Liver (tissue), 8 donors: ENCODE measurements at regions not wholly inside any gene's neighbourhood (a gene's known extent, or its start where the extent isn't known, plus 50 kb on each side); places are given as distances from the start of the nearest gene placed in this dataset.

Experiments
- DNase-seq: peaks from one replicate; pipeline ENCODE4 v3.0.0-alpha.2; 2017; ENCODE audit warnings: low spot score
- H3K27ac ChIP-seq, 2 donors: one replicate each; pipeline ENCODE4 v1.7.0; 2013; ENCODE audit warnings: inconsistent platforms in 2 of 2, low read length in 2 of 2, control low read depth in 1 of 2, low read depth in 1 of 2, mild to moderate bottlenecking in 1 of 2
- H3K27me3 ChIP-seq, 4 donors: one replicate each; pipeline versions ENCODE4 v1.6.1 to v1.7.0; 2013; ENCODE audit warnings: low read length in 3 of 4, inconsistent platforms in 1 of 4, mild to moderate bottlenecking in 1 of 4, moderate library complexity in 1 of 4; ENCODE audit not compliant: control insufficient read depth in 4 of 4, insufficient read depth in 4 of 4
- H3K36me3 ChIP-seq, 4 donors: one replicate each; pipeline versions ENCODE4 v1.6.1 to v1.7.0; 2013; ENCODE audit warnings: low read length in 3 of 4, mild to moderate bottlenecking in 3 of 4, low read depth in 1 of 4, moderate library complexity in 1 of 4; ENCODE audit not compliant: control insufficient read depth in 4 of 4, insufficient read depth in 3 of 4
- H3K4me1 ChIP-seq, 4 donors: one replicate each; pipeline versions ENCODE4 v1.6.1 to v1.7.0; 2013; ENCODE audit warnings: low read length in 3 of 4, mild to moderate bottlenecking in 3 of 4, moderate library complexity in 1 of 4; ENCODE audit not compliant: control insufficient read depth in 4 of 4, insufficient read depth in 4 of 4
- H3K4me3 ChIP-seq, 3 donors: one replicate each; pipeline versions ENCODE4 v1.6.1 to v1.7.0; 2013; ENCODE audit warnings: low read length in 3 of 3, control low read depth in 1 of 3, low read depth in 1 of 3, mild to moderate bottlenecking in 1 of 3
- H3K9ac ChIP-seq, 2 donors: one replicate each; pipeline ENCODE4 v1.7.0; 2013; ENCODE audit warnings: low read length in 2 of 2, mild to moderate bottlenecking in 2 of 2, moderate library complexity in 2 of 2, control low read depth in 1 of 2, low read depth in 1 of 2
- H3K9me3 ChIP-seq, 4 donors: one replicate each; pipeline versions ENCODE4 v1.6.1 to v1.7.0; 2013; ENCODE audit warnings: low read length in 3 of 4; ENCODE audit not compliant: control insufficient read depth in 4 of 4
- HNF4A ChIP-seq, 2 donors: conservative IDR thresholded peaks; 2 replicates each; pipeline ENCODE4 v1.6.1; 2016; ENCODE audit warnings: antibody characterized with exemption in 2 of 2, mild to moderate bottlenecking in 2 of 2
- HNF4G ChIP-seq: IDR thresholded peaks from 2 replicates; pipeline ENCODE4 v1.6.1; 2016; ENCODE audit warnings: antibody characterized with exemption
- JUND ChIP-seq, 2 donors: IDR thresholded peaks; 2 replicates each; pipeline ENCODE4 v1.6.1; 2016; ENCODE audit warnings: antibody characterized with exemption in 2 of 2
- REST ChIP-seq: IDR thresholded peaks from 2 replicates; pipeline ENCODE4 v1.6.1; 2016; ENCODE audit warnings: antibody characterized with exemption, mild to moderate bottlenecking
- SP1 ChIP-seq: IDR thresholded peaks from 2 replicates; pipeline ENCODE4 v1.6.1; 2018; ENCODE audit warnings: antibody characterized with exemption, mild to moderate bottlenecking
- YY1 ChIP-seq: IDR thresholded peaks from 2 replicates; pipeline ENCODE4 v1.6.1; 2016; ENCODE audit warnings: antibody characterized with exemption, mild to moderate bottlenecking
- WGBS: extraction: QIAGEN DNeasy Blood & Tissue Kit; methylation state at CpG from one replicate; pipeline ENCODE4 v1.1.7; 2013; 5-methylcytosine and 5-hydroxymethylcytosine counted together
- TF ChIP-seq, protein P1 (sequence below): fragments of 150-350 bp; IDR thresholded peaks from 2 replicates; pipeline ENCODE4 v1.5.1; 2017; ENCODE audit warnings: improper control_type of control experiment, low read depth, low read length; ENCODE audit not compliant: missing input control
- TF ChIP-seq, protein P2 (sequence below): IDR thresholded peaks from 2 replicates; pipeline ENCODE4 v1.6.1; 2016; ENCODE audit warnings: antibody characterized with exemption
- TF ChIP-seq, protein P3 (sequence below): IDR thresholded peaks from 2 replicates; pipeline ENCODE4 v1.6.1; 2016; ENCODE audit warnings: antibody characterized with exemption
- donor health status: healthy.
- donor health status: healthy.
- donor health status: healthy.
- donor health status: healthy.
- donor health status: healthy.

- no peak overlapping the region for H3K9ac ChIP-seq
- H3K9me3 ChIP-seq = no peaks in the 10 kb centered on the region
- no peak overlapping the region for H3K27ac ChIP-seq
- H3K27me3 ChIP-seq = no peaks in the 10 kb centered on the region
- 76% methylated on average over 1 of the region's 1 CpG for WGBS
- H3K4me1 ChIP-seq = peaks cover 0 to 4% (median under 1%) of the 10 kb centered on the region in 4 donors
- no peak for DNase-seq
- H3K36me3 ChIP-seq = no peaks in the 10 kb centered on the region
- TF ChIP-seq, protein P1, sequence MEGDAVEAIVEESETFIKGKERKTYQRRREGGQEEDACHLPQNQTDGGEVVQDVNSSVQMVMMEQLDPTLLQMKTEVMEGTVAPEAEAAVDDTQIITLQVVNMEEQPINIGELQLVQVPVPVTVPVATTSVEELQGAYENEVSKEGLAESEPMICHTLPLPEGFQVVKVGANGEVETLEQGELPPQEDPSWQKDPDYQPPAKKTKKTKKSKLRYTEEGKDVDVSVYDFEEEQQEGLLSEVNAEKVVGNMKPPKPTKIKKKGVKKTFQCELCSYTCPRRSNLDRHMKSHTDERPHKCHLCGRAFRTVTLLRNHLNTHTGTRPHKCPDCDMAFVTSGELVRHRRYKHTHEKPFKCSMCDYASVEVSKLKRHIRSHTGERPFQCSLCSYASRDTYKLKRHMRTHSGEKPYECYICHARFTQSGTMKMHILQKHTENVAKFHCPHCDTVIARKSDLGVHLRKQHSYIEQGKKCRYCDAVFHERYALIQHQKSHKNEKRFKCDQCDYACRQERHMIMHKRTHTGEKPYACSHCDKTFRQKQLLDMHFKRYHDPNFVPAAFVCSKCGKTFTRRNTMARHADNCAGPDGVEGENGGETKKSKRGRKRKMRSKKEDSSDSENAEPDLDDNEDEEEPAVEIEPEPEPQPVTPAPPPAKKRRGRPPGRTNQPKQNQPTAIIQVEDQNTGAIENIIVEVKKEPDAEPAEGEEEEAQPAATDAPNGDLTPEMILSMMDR = no peak
- TF ChIP-seq REST = no peak
- TF ChIP-seq, protein P2, sequence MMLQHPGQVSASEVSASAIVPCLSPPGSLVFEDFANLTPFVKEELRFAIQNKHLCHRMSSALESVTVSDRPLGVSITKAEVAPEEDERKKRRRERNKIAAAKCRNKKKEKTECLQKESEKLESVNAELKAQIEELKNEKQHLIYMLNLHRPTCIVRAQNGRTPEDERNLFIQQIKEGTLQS = no peak
- no peak for TF ChIP-seq JUND (IDR thresholded peaks at IDR 0.05)
- TF ChIP-seq YY1 = no peak
- TF ChIP-seq HNF4G = no peak
- H3K4me3 ChIP-seq = no peak overlapping the region
These were observed 241.6 kb upstream of the NOVA1 start for GRCh38 chr14:26839481-26839880.

- peaks cover 0 to 4% (median under 1%) of the 10 kb centered on the region in 4 donors for H3K4me1 ChIP-seq
- H3K27ac ChIP-seq = peak overlapping the region in 1 of 2 donors; percentile 74
- DNase-seq = no peak
- no peak overlapping the region for H3K9ac ChIP-seq
- no peak for TF ChIP-seq HNF4A (conservative IDR thresholded peaks at IDR 0.05)
- TF ChIP-seq SP1 = no peak
- TF ChIP-seq, protein P2 = no peak
- TF ChIP-seq, protein P3, sequence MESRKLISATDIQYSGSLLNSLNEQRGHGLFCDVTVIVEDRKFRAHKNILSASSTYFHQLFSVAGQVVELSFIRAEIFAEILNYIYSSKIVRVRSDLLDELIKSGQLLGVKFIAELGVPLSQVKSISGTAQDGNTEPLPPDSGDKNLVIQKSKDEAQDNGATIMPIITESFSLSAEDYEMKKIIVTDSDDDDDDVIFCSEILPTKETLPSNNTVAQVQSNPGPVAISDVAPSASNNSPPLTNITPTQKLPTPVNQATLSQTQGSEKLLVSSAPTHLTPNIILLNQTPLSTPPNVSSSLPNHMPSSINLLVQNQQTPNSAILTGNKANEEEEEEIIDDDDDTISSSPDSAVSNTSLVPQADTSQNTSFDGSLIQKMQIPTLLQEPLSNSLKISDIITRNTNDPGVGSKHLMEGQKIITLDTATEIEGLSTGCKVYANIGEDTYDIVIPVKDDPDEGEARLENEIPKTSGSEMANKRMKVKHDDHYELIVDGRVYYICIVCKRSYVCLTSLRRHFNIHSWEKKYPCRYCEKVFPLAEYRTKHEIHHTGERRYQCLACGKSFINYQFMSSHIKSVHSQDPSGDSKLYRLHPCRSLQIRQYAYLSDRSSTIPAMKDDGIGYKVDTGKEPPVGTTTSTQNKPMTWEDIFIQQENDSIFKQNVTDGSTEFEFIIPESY = no peak
- H3K27me3 ChIP-seq = no peaks in the 10 kb centered on the region
- 42% methylated on average over 4 of the region's 4 CpGs for WGBS
- no peak overlapping the region for H3K4me3 ChIP-seq
- no peaks in the 10 kb centered on the region for H3K9me3 ChIP-seq
- H3K36me3 ChIP-seq = no peaks in the 10 kb centered on the region
These were observed 243.5 kb upstream of the NOVA1 start for GRCh38 chr14:26841326-26841725.
